ENCODE measurements at regions not wholly inside any gene's neighbourhood (a gene's known extent, or its start where the extent isn't known, plus 50 kb on each side); places are given as distances from the start of the nearest gene placed in this dataset.

DNA sequence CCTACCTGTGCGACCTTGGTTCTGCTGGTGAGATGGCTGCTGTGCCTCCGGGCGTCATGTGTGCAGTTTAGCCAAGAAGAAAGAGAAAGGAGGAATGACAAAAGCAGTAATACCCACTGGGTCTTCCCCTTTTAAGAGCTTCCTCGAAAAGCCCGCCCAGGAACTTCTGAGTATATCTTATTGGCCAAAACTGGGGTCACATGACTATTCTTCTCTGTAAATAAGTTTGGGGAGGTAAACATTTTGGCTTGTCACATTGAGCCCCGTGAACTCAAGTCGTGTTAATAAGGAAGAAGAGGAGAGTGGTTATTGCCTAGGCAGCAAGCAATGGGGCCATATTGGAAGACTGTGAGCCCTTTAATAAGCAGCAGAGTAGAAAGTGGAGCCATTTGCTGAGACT lies 130.4 kb upstream of the ECI2 start:
- TF ChIP-seq POLR2AphosphoS5 (IDR thresholded peaks at IDR 0.05; ENCODE audit: low read depth, low read length) (no peak), FOXP2 (optimal IDR thresholded peaks at IDR 0.05; ENCODE audit: borderline replicate concordance, extremely low read depth, extremely low read length, insufficient read depth) (no peak)

All from PFSK-1 (cell line).